ENCODE measurements at regions not wholly inside any gene's neighbourhood (a gene's known extent, or its start where the extent isn't known, plus 50 kb on each side); places are given as distances from the start of the nearest gene placed in this dataset.

DNA sequence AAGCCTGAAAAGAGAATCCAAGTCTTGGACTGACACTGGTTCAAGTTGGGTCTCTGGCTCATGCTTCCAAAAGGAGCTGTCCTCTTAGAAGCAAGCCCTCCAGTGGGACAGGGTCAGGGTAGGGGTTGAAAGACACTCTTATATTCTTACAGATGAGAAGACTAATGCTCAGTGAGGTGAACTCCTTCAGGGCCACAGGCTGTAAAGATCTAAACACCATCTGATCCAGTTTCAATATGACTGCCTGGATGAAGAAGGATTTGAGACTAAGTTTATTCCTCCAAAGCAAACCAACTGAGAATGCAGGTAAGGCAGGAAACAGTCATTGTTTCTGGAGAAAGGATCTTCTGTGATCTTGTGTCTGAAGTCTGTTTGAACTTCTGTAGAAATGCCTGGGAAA is 99.0 kb upstream of the TAB2 start:
- DNase-seq, result no peak

DNA sequence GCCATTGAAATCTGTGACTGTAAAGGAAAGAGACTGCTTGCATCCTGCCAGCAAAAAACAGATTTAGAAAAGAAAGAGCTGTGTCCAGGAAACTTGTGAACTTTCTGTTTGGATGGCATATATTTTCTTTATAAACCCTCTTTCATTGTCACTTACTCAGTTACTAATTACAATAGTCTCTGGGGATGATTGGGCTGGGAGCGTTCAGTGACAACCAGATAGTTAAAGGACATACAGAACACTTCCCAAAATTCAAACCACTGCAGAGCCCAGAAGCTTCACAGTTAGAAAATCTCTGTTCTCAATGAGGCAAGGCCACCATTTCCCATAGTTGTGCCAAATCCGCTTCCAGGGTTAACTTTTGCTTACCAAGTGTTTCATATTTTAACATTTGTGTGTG is 98.6 kb upstream of the TAB2 start:
- DNase-seq, result no peak

DNA sequence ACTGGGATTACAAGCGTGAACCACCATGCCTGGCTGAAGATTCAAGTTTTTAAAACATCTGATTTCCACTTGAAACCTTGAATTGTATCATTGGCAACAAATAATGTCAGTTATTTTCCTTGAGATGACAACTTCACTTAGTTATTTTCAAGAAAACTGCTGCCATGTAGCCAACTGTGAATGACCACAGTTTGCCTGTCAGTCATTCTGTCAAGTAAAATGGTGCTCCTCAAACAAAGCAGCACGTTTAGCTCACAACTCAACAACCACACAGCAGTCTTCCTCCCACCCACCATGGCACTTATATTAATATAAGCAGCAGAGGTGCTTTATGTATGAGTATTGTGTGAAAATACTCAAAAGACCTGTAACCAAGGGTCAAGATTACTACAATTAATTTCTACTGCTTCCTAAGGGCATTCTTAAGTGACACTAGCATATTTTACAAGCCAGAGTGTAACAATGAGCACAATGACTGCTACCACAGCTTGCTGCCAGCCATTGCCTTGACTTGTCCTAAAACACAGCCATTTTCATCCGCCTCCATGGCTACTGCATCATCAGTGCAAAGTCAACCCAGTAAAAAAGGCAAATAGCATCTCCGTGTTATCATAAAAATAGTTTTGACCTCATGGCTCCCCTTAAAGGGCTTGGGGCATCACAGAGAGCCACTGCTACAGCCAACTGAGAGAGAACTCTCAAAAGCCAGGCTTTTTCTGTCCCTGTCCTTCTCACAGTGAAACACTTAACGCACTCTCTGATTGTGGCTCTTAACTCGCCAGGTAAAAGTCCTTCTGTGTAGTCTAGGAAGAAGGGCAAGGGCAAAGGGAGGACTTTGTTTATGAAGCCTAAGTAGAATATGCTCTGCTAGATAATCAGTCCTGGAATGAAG is 96.4 kb upstream of the TAB2 start:
- no peak for DNase-seq

GRCh38 chr6:149221774-149222070 is 95.8 kb upstream of the TAB2 start:
- DNase-seq, result no peak

DNA sequence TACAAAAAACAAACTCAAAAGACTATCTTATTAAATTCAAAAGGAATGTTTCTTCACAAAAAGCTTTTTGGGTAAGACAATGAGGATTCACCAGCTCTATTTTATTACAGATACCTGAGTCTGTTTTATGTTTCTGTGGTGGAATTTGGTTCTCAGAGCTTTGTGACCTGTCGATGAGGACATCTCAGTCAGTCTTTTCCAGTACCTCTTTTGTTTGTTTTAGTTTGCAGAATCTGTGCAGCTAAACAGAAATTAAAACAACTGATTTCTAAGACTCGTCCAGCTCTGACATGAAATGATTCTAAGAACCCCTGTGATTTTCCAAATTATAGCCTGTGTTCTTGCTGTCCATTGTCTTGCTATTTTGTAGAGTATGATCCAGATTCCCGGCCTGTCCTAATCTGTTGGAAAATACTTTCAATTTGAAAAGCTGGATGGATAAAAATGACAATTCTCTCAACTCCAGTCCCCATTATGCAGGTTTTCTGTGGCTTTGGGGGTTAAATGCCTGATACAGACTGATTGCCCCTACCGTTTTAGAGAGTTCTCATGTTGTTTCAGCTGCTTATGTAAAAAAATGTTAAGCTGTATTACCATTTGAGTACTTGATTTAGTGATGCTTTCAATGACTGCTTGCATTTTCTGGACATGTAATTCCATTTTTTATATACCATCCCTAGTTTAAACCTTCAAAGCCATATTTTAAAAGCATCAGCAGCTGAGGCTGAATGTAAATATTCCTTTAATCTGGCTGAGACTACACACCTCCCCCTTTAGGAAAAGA is 94.2 kb upstream of the TAB2 start:
- DNase-seq, result no peak

GRCh38 chr6:149223904-149224351 is 93.6 kb upstream of the TAB2 start:
- DNase-seq, result no peak

GRCh38 chr6:149224399-149224798 is 93.1 kb upstream of the TAB2 start:
- no peak for DNase-seq

GRCh38 chr6:149225370-149225769 is 92.1 kb upstream of the TAB2 start:
- no peak for DNase-seq

DNA sequence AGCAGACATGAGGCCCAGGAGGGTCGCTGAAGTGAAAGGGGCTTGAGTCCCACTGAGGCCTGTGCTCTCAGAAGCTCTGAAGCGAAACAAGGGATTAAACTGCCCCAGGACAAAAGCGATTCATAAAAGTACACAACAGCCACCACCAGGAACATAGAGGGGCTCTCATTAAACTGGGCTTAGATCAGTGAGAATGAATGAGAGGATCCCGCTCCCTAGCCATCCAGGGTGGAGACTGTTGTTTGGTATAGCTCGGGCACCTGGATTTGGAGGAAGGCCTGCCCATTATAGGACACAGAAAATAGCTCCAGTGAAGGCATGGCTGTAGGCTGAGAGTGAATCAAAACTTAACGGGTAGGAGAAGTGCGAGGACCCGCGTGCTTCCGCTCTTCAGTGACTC is 91.6 kb upstream of the TAB2 start:
- DNase-seq, result no peak

GRCh38 chr6:149227796-149228195 is 89.7 kb upstream of the TAB2 start:
- no peak for DNase-seq

DNA sequence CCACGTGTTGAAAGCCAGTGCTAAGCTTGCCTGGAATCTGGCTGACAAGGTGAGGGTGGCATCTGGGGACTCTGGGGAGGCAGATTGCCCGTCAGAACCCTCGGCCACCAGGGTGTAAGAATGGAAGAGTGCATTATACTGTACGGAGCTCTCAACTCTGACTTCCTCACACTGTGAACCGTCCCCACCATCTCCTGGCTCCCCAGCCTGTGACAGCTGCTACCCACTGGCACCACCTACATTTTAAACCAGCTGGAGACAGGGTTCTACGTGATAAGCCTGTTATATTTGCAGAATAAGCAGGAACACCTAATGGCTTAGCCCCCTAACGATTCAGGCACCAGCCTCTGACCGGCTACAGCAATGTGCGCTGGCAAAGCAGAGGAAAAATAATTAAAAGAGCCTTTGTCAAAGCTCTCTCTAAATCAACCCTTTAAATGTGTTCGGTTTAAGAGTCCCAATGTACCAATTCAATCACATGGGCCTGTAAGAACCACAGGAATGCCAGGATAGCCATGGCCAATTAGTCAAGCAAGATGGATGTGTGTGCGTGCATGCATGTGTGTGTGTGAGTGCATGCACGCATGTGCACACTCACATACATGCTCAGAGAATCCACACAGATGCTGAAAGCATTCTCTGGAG is 89.1 kb upstream of the TAB2 start:
- no peak for DNase-seq

- no peak for DNase-seq
Observed at GRCh38 chr6:149229096-149229495, 88.4 kb upstream of the TAB2 start.

DNA sequence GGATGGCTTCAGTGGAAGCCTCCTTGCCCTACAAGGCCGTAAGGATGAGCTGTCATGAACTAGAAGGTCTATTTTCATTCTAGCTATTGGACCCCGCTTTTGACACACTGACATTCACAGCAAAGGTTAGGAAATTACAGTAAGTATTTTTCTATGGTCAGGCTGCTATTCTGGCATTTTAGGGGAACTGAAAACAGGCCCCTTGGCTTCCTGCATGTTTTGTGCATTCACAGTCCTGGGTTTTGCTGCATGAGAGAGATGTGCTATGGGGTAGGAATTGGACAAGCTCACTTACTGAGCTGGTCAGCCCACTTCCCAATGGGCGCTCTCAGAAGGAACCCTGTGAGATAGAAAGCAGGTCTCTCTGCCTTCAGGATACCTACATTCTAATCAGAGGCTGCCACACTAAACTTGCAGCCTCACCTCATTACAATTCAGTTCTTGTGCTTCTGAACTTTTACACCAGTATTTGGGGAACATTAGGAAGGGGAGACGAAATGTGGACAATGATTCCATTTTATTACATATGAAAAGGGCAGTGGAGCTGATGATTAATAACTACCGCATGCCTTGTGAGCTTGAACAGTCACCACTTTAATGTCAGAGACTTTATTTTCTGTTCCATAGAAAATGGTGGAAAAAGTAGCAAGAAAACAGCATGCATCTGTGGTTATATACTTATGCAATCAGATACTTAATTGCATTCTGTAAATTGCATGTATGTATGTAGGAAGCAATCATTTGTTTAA is 86.6 kb upstream of the TAB2 start:
- DNase-seq, result no peak

DNA sequence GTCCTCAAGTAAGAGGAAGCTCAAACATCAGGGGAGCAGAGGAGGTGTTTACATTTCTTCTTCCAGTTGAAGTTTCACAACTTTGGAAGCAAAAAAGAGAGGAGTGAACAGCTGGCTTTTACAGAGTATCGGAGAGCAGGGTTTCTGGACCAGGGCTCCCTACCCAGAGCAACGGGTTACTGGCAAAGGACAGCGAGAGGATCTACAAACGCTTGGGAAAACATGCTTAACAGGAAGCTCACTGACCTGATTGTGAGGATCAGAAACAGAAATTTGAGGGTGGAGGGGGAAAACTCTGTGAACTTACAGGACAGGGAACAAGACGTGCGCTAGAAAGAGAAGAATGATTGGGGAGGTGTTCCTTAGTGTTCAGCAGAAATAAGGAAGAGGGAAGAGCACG is 85.7 kb upstream of the TAB2 start:
- no peak for DNase-seq

DNA sequence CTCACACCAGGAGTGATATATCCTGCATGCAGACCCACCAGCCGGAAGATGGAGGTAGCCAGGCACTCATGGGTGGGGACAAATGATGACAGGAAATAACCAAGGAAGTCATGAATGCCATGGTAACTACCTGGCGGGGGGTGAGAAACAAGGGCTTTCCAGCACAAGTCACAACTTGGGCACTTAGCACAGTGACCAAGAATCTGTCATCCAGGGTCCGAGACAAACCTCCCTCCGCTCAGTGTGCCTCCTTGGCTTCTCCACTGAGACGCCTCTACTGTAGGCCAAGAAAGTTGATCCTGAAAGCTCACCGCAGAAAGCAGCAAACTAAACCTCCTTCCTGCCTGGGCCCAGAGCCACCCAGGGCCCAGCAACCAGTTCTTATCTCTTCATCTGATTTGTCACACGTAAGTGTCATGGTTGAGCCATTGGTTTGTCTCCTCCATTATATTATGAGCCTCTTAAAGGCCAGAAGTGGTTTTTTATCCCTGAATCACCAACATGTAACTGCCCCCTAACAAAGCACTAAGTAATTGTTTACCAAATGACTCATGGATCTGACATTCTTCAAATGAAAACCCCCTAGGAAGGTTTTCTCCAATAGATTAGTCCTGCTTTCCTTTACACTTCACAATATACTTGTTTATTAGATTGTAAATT is 84.3 kb upstream of the TAB2 start:
- peak; percentile 59 for DNase-seq

DNA sequence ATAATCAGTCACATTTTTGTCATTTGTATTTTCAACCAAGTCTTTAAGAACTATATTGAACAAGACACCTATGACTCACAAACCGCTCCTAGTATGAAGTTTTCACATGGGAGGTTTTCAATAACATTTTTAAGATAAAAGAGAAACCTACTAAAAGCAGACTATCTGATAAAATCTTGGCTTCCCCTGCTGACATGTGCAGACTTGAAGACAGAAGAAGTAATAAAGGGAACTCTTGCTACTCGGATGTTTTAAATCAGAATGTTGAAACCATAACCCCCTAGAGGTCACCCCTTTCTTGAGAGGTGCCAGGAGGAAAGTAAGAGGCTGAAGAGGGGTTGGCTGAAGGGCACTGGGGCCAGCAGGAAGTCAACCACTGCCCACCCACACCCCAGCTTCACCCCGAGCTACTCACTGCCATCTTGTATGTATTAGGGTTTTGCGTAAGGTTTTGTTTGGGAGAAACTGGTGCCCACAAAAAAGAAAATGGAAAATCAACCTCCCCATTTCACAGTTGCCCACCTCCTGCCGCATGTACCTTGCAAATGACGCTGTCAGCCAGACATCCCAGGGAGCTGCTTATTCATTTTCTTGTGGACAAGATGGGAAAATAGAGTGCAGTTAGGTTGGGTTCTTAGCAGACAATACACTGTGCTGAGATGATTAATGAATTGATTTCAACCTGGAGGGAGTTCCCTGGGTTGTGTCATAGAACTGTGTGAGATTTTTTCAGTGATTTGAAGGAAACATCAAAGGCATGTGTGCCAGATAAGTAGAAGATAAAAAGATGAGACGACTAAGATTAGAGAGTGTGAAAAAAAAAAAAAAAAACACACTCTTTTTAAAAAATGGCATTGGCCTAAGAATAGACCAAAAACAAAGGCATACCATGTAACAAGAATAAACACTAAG is 83.2 kb upstream of the TAB2 start:
- DNase-seq, result peak; percentile 57

- peak; percentile 30 for DNase-seq
Observed at GRCh38 chr6:149235130-149235561, 82.4 kb upstream of the TAB2 start.

DNA sequence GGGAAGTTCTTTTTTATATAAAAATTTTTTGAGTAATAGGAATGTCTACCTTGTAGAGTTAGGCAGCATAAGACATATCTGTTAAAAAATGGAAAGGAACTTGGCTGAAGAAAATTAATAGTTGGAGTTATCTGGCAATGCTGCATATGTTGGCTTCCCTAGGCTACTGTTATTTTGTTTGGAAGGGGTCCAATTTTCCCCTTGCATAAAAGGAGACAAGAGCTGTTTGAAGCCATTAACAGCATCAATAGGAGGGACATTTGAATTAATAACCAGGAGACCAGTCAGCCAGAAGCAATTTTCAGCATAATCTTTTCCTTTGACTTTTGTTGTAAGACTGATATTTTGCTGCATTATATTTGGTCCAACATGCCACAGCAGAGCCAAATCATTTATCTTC is 80.9 kb upstream of the TAB2 start:
- DNase-seq, result no peak

- DNase-seq, result no peak
Observed at GRCh38 chr6:149237464-149237863, 80.0 kb upstream of the TAB2 start.

- no peak for DNase-seq
Observed at GRCh38 chr6:149239573-149240209, 77.8 kb upstream of the TAB2 start.

- no peak for DNase-seq
Observed at GRCh38 chr6:149242883-149243282, 74.6 kb upstream of the TAB2 start.
